Activated CD4-positive, alpha-beta T cell treated with anti-CD3 and anti-CD28 coated beads, Interleukin-2, amount 10 ng/mL, durations not matched to agents 7 days and 5 days (primary cell): ENCODE measurements at regions not wholly inside any gene's neighbourhood (a gene's known extent, or its start where the extent isn't known, plus 50 kb on each side); places are given as distances from the start of the nearest gene placed in this dataset.
"Not testable (repeated sequence)": the region's sequence is repeated elsewhere in the genome, so short reads cannot be mapped to it uniquely, and the experiment has no call there.

Source experiments
- CTCF ChIA-PET: fragments of 350-600 bp; sonication (Branson Sonifier 250); formaldehyde crosslinking; loops from one replicate; lab custom pipeline; 2021; ENCODE audit warnings: antibody characterized with exemption; lab: Charles Lee
- POLR2A ChIA-PET: fragments of 350-600 bp; sonication (Branson Sonifier 250); formaldehyde crosslinking; loops from one replicate; lab custom pipeline; 2021; ENCODE audit warnings: antibody characterized with exemption; lab: Charles Lee
- DNase-seq: peaks from one replicate; pipeline ENCODE4 v3.0.0-alpha.2; 2020
- H3K27ac Mint-ChIP-seq: one replicate; pipeline ENCODE4 v1.8.0; 2021; ENCODE audit warnings: mild to moderate bottlenecking, moderate library complexity, mixed read lengths
- H3K27me3 Mint-ChIP-seq: one replicate; pipeline ENCODE4 v1.8.0; 2021; ENCODE audit warnings: mixed read lengths
- H3K36me3 Mint-ChIP-seq: one replicate; pipeline ENCODE4 v1.8.0; 2021; ENCODE audit warnings: low read depth, mixed read lengths
- H3K4me1 Mint-ChIP-seq: one replicate; pipeline ENCODE4 v1.8.0; 2021; ENCODE audit warnings: mixed read lengths
- H3K4me3 Mint-ChIP-seq: one replicate; pipeline ENCODE4 v1.8.0; 2021; ENCODE audit warnings: mild to moderate bottlenecking, moderate library complexity, mixed read lengths
- H3K9me3 Mint-ChIP-seq: one replicate; pipeline ENCODE4 v1.8.0; 2021; ENCODE audit warnings: mixed read lengths

- ChIA-PET CTCF (interaction anchor here (0.9 kb wide), 1 partner anchor 10 kb away, joined by 3 read pairs; no protein-coding TSS in a partner anchor), POLR2A (no interaction called here)
- no peaks in the 10 kb centered on the region for H3K4me1 Mint-ChIP-seq
- no peak for DNase-seq
- no peak overlapping the region for H3K4me3 Mint-ChIP-seq
- no peaks in the 10 kb centered on the region for H3K9me3 Mint-ChIP-seq
- H3K27me3 Mint-ChIP-seq: peaks cover 4% of the 10 kb centered on the region
- no peaks in the 10 kb centered on the region for H3K36me3 Mint-ChIP-seq
- no peak overlapping the region for H3K27ac Mint-ChIP-seq
Measured at GRCh38 chr18:60196836-60197606, 175.6 kb downstream of the MC4R start.

GRCh38 chr18:60193780-60194179 lies 178.8 kb downstream of the MC4R start:
- no peaks in the 10 kb centered on the region for H3K4me1 Mint-ChIP-seq
- DNase-seq: no peak
- CTCF ChIA-PET: no interaction called here
- H3K27ac Mint-ChIP-seq: no peak overlapping the region
- no peaks in the 10 kb centered on the region for H3K36me3 Mint-ChIP-seq
- peaks cover 2% of the 10 kb centered on the region for H3K27me3 Mint-ChIP-seq
- POLR2A ChIA-PET: no interaction called here
- H3K4me3 Mint-ChIP-seq: no peak overlapping the region
- no peaks in the 10 kb centered on the region for H3K9me3 Mint-ChIP-seq

GRCh38 chr18:60191926-60192325 lies 180.6 kb downstream of the MC4R start:
- CTCF ChIA-PET: no interaction called here
- POLR2A ChIA-PET: no interaction called here

GRCh38 chr18:60189856-60190255 lies 182.7 kb downstream of the MC4R start:
- no peaks in the 10 kb centered on the region for H3K36me3 Mint-ChIP-seq
- no peaks in the 10 kb centered on the region for H3K9me3 Mint-ChIP-seq
- no peak for DNase-seq
- H3K27ac Mint-ChIP-seq: no peak overlapping the region
- POLR2A ChIA-PET: no interaction called here
- no peaks in the 10 kb centered on the region for H3K4me1 Mint-ChIP-seq
- no peaks in the 10 kb centered on the region for H3K27me3 Mint-ChIP-seq
- CTCF ChIA-PET: no interaction called here
- no peak overlapping the region for H3K4me3 Mint-ChIP-seq

More at GRCh38 chr18:60191926-60192325, 180.6 kb downstream of the MC4R start:
- H3K9me3 Mint-ChIP-seq: no peaks in the 10 kb centered on the region
- no peaks in the 10 kb centered on the region for H3K27me3 Mint-ChIP-seq
- H3K4me3 Mint-ChIP-seq: no peak overlapping the region
- H3K4me1 Mint-ChIP-seq: no peaks in the 10 kb centered on the region
- no peak overlapping the region for H3K27ac Mint-ChIP-seq
- H3K36me3 Mint-ChIP-seq: no peaks in the 10 kb centered on the region
- DNase-seq: no peak

- ChIA-PET POLR2A (no interaction called here), CTCF (no interaction called here)
- Mint-ChIP-seq H3K4me1 (no peaks in the 10 kb centered on the region), H3K36me3 (no peaks in the 10 kb centered on the region), H3K27ac (no peak overlapping the region), H3K9me3 (no peaks in the 10 kb centered on the region), H3K27me3 (no peaks in the 10 kb centered on the region), H3K4me3 (no peak overlapping the region)
- no peak for DNase-seq
Measured at GRCh38 chr18:60188958-60189357, 183.6 kb downstream of the MC4R start.

GRCh38 chr18:60182223-60182622 lies 190.4 kb downstream of the MC4R start:
- H3K27me3 Mint-ChIP-seq: no peaks in the 10 kb centered on the region
- H3K36me3 Mint-ChIP-seq: no peaks in the 10 kb centered on the region
- POLR2A ChIA-PET: no interaction called here
- H3K4me3 Mint-ChIP-seq: no peak overlapping the region
- H3K9me3 Mint-ChIP-seq: no peaks in the 10 kb centered on the region
- CTCF ChIA-PET: no interaction called here
- no peak overlapping the region for H3K27ac Mint-ChIP-seq
- no peaks in the 10 kb centered on the region for H3K4me1 Mint-ChIP-seq
- no peak for DNase-seq

- no peak for DNase-seq
- H3K27me3 Mint-ChIP-seq: no peaks in the 10 kb centered on the region
- ChIA-PET POLR2A (no interaction called here), CTCF (no interaction called here)
- no peak overlapping the region for H3K27ac Mint-ChIP-seq
- no peak overlapping the region for H3K4me3 Mint-ChIP-seq
- no peaks in the 10 kb centered on the region for H3K9me3 Mint-ChIP-seq
- no peaks in the 10 kb centered on the region for H3K36me3 Mint-ChIP-seq
- no peaks in the 10 kb centered on the region for H3K4me1 Mint-ChIP-seq
Measured at GRCh38 chr18:60180671-60181070, 191.9 kb downstream of the MC4R start.

- H3K4me1 Mint-ChIP-seq, H3K9me3 Mint-ChIP-seq, CTCF ChIA-PET, H3K4me3 Mint-ChIP-seq, H3K27me3 Mint-ChIP-seq, DNase-seq, POLR2A ChIA-PET, H3K36me3 Mint-ChIP-seq, H3K27ac Mint-ChIP-seq: not testable (repeated sequence)
Measured at GRCh38 chr18:60178224-60178623, 194.4 kb downstream of the MC4R start.

GRCh38 chr18:60176259-60176658 lies 196.3 kb downstream of the MC4R start:
- DNase-seq: no peak
- Mint-ChIP-seq H3K4me1 (no peaks in the 10 kb centered on the region), H3K4me3 (no peak overlapping the region), H3K9me3 (no peaks in the 10 kb centered on the region), H3K27me3 (no peaks in the 10 kb centered on the region), H3K27ac (no peak overlapping the region), H3K36me3 (no peaks in the 10 kb centered on the region)
- ChIA-PET CTCF (no interaction called here), POLR2A (no interaction called here)

- ChIA-PET POLR2A (no interaction called here), CTCF (no interaction called here)
- H3K27me3 Mint-ChIP-seq: no peaks in the 10 kb centered on the region
- no peak overlapping the region for H3K4me3 Mint-ChIP-seq
- no peak overlapping the region for H3K27ac Mint-ChIP-seq
- H3K36me3 Mint-ChIP-seq: no peaks in the 10 kb centered on the region
- DNase-seq: no peak
- no peaks in the 10 kb centered on the region for H3K9me3 Mint-ChIP-seq
- no peaks in the 10 kb centered on the region for H3K4me1 Mint-ChIP-seq
Measured at GRCh38 chr18:60174832-60175231, 197.7 kb downstream of the MC4R start.

GRCh38 chr18:60172030-60172429 lies 200.5 kb downstream of the MC4R start:
- POLR2A ChIA-PET: no interaction called here
- no peak overlapping the region for H3K27ac Mint-ChIP-seq
- H3K27me3 Mint-ChIP-seq: no peaks in the 10 kb centered on the region
- no peak for DNase-seq
- CTCF ChIA-PET: no interaction called here
- no peaks in the 10 kb centered on the region for H3K9me3 Mint-ChIP-seq
- no peaks in the 10 kb centered on the region for H3K36me3 Mint-ChIP-seq
- H3K4me1 Mint-ChIP-seq: no peaks in the 10 kb centered on the region
- H3K4me3 Mint-ChIP-seq: no peak overlapping the region

- Mint-ChIP-seq H3K27me3 (no peaks in the 10 kb centered on the region), H3K36me3 (no peaks in the 10 kb centered on the region), H3K9me3 (no peaks in the 10 kb centered on the region), H3K27ac (no peak overlapping the region), H3K4me1 (no peaks in the 10 kb centered on the region), H3K4me3 (no peak overlapping the region)
- ChIA-PET CTCF (no interaction called here), POLR2A (no interaction called here)
- no peak for DNase-seq
Measured at GRCh38 chr18:60163622-60164021, 209.0 kb downstream of the MC4R start.

GRCh38 chr18:60162388-60162787 lies 210.2 kb downstream of the MC4R start:
- ChIA-PET POLR2A (no interaction called here), CTCF (no interaction called here)
- Mint-ChIP-seq H3K27me3 (no peaks in the 10 kb centered on the region), H3K36me3 (no peaks in the 10 kb centered on the region), H3K4me3 (no peak overlapping the region), H3K9me3 (no peaks in the 10 kb centered on the region), H3K27ac (no peak overlapping the region), H3K4me1 (no peaks in the 10 kb centered on the region)
- DNase-seq: no peak

GRCh38 chr18:60157810-60158209 lies 214.8 kb downstream of the MC4R start:
- Mint-ChIP-seq H3K9me3 (no peaks in the 10 kb centered on the region), H3K36me3 (no peaks in the 10 kb centered on the region), H3K4me3 (no peak overlapping the region), H3K27me3 (no peaks in the 10 kb centered on the region), H3K27ac (no peak overlapping the region), H3K4me1 (no peaks in the 10 kb centered on the region)
- ChIA-PET POLR2A (no interaction called here), CTCF (no interaction called here)
- DNase-seq: no peak
